Subcutaneous abdominal adipose tissue (tissue), 5 donors: ENCODE measurements at regions not wholly inside any gene's neighbourhood (a gene's known extent, or its start where the extent isn't known, plus 50 kb on each side); places are given as distances from the start of the nearest gene placed in this dataset.
A peak's percentile ranks its signal among the peaks of the same experiment; 100 is the strongest.

Source experiments
- H3K27ac ChIP-seq: one replicate; pipeline ENCODE4 v1.7.0; 2013; ENCODE audit warnings: low read depth, mild to moderate bottlenecking, inconsistent platforms, low read length, moderate library complexity
- H3K27me3 ChIP-seq, 5 donors: one replicate each; pipeline ENCODE4 v1.7.0; 2013; ENCODE audit warnings: low read length in 5 of 5, inconsistent platforms in 1 of 5; ENCODE audit not compliant: control insufficient read depth in 5 of 5, insufficient read depth in 4 of 5
- H3K36me3 ChIP-seq, 5 donors: one replicate each; pipeline ENCODE4 v1.7.0; 2013; ENCODE audit warnings: low read length in 5 of 5; ENCODE audit not compliant: control insufficient read depth in 5 of 5, insufficient read depth in 5 of 5
- H3K4me1 ChIP-seq, 5 donors: one replicate each; pipeline ENCODE4 v1.7.0; 2013; ENCODE audit warnings: low read length in 5 of 5, mild to moderate bottlenecking in 3 of 5, moderate library complexity in 1 of 5; ENCODE audit not compliant: control insufficient read depth in 5 of 5, insufficient read depth in 5 of 5
- H3K4me3 ChIP-seq, 5 donors: one replicate each; pipeline ENCODE4 v1.7.0; 2013; ENCODE audit warnings: low read length in 5 of 5, low read depth in 1 of 5
- H3K9ac ChIP-seq, 5 donors: one replicate each; pipeline ENCODE4 v1.7.0; 2013; ENCODE audit warnings: low read length in 5 of 5, mild to moderate bottlenecking in 4 of 5, moderate library complexity in 3 of 5
- H3K9me3 ChIP-seq, 5 donors: one replicate each; pipeline ENCODE4 v1.7.0; 2013; ENCODE audit warnings: low read length in 5 of 5; ENCODE audit not compliant: control insufficient read depth in 5 of 5
- donor health status: healthy.
- donor health status: healthy.
- donor health status: healthy.
- donor health status: healthy.
- donor health status: healthy.

GRCh38 chr7:23968791-23969190 lies 258.8 kb downstream of the STK31 start:
- Histone ChIP-seq H3K4me3 (no peak overlapping the region), H3K9ac (no peak overlapping the region), H3K27me3 (no peaks in the 10 kb centered on the region), H3K27ac (no peak overlapping the region), H3K4me1 (no peaks in the 10 kb centered on the region), H3K36me3 (no peaks in the 10 kb centered on the region), H3K9me3 (peaks cover 0 to 2% (median 0%) of the 10 kb centered on the region in 5 donors)

- Histone ChIP-seq H3K9ac (no peak overlapping the region), H3K27me3 (no peaks in the 10 kb centered on the region), H3K36me3 (no peaks in the 10 kb centered on the region), H3K4me3 (no peak overlapping the region), H3K9me3 (peaks cover 0 to 6% (median 0%) of the 10 kb centered on the region in 5 donors), H3K27ac (no peak overlapping the region), H3K4me1 (no peaks in the 10 kb centered on the region)
Observed at GRCh38 chr7:23969443-23969842, 259.4 kb downstream of the STK31 start.

GRCh38 chr7:23970193-23970592 lies 260.2 kb downstream of the STK31 start:
- Histone ChIP-seq H3K27me3 (no peaks in the 10 kb centered on the region), H3K9ac (no peak overlapping the region), H3K4me1 (no peaks in the 10 kb centered on the region), H3K27ac (no peak overlapping the region), H3K36me3 (no peaks in the 10 kb centered on the region), H3K4me3 (no peak overlapping the region), H3K9me3 (peaks cover 0 to 6% (median 0%) of the 10 kb centered on the region in 5 donors)

- Histone ChIP-seq H3K36me3 (no peaks in the 10 kb centered on the region), H3K9ac (no peak overlapping the region), H3K27me3 (no peaks in the 10 kb centered on the region), H3K4me3 (no peak overlapping the region), H3K9me3 (peaks cover 0 to 6% (median 0%) of the 10 kb centered on the region in 5 donors), H3K4me1 (no peaks in the 10 kb centered on the region), H3K27ac (no peak overlapping the region)
Observed at GRCh38 chr7:23971031-23971430, 261.0 kb downstream of the STK31 start.

- H3K4me3 ChIP-seq: no peak overlapping the region
- no peak overlapping the region for H3K9ac ChIP-seq
- H3K27me3 ChIP-seq: no peaks in the 10 kb centered on the region
- peaks cover 0 to 6% (median 0%) of the 10 kb centered on the region in 5 donors for H3K9me3 ChIP-seq
- H3K4me1 ChIP-seq: no peaks in the 10 kb centered on the region
- H3K27ac ChIP-seq: no peak overlapping the region
- no peaks in the 10 kb centered on the region for H3K36me3 ChIP-seq
Observed at GRCh38 chr7:23972057-23972456, 262.0 kb downstream of the STK31 start.

GRCh38 chr7:23973264-23973663 lies 263.2 kb downstream of the STK31 start:
- Histone ChIP-seq H3K27ac (no peak overlapping the region), H3K4me3 (no peak overlapping the region), H3K9me3 (peaks cover 0 to 6% (median 0%) of the 10 kb centered on the region in 5 donors), H3K27me3 (no peaks in the 10 kb centered on the region), H3K36me3 (no peaks in the 10 kb centered on the region), H3K9ac (no peak overlapping the region), H3K4me1 (no peaks in the 10 kb centered on the region)

- Histone ChIP-seq H3K27ac (no peak overlapping the region), H3K27me3 (peaks cover 0 to 4% (median 0%) of the 10 kb centered on the region in 5 donors), H3K9ac (no peak overlapping the region), H3K36me3 (no peaks in the 10 kb centered on the region), H3K9me3 (peaks cover 0 to 8% (median 6%) of the 10 kb centered on the region in 5 donors), H3K4me1 (no peaks in the 10 kb centered on the region), H3K4me3 (peak overlapping the region in 1 of 5 donors; percentile 15)
Observed at GRCh38 chr7:23980081-23980480, 270.1 kb downstream of the STK31 start.

GRCh38 chr7:23981314-23981713 lies 271.3 kb downstream of the STK31 start:
- Histone ChIP-seq H3K9ac (no peak overlapping the region), H3K36me3 (no peaks in the 10 kb centered on the region), H3K27ac (no peak overlapping the region), H3K27me3 (peaks cover 0 to 4% (median 0%) of the 10 kb centered on the region in 5 donors), H3K4me1 (no peaks in the 10 kb centered on the region), H3K9me3 (peaks cover 0 to 8% (median 8%) of the 10 kb centered on the region in 5 donors), H3K4me3 (no peak overlapping the region)

GRCh38 chr7:23981758-23982157 lies 271.7 kb downstream of the STK31 start:
- H3K27me3 ChIP-seq: peaks cover 0 to 4% (median 0%) of the 10 kb centered on the region in 5 donors
- H3K4me1 ChIP-seq: no peaks in the 10 kb centered on the region
- no peaks in the 10 kb centered on the region for H3K36me3 ChIP-seq
- peaks cover 0 to 8% (median 8%) of the 10 kb centered on the region in 5 donors for H3K9me3 ChIP-seq
- no peak overlapping the region for H3K4me3 ChIP-seq
- no peak overlapping the region for H3K27ac ChIP-seq
- H3K9ac ChIP-seq: no peak overlapping the region

GRCh38 chr7:24005517-24005916 lies 278.5 kb upstream of the NPY start:
- Histone ChIP-seq H3K36me3 (no peaks in the 10 kb centered on the region), H3K4me3 (no peak overlapping the region), H3K4me1 (no peaks in the 10 kb centered on the region), H3K27me3 (no peaks in the 10 kb centered on the region), H3K9me3 (peaks cover 0 to 3% (median 2%) of the 10 kb centered on the region in 5 donors), H3K27ac (no peak overlapping the region), H3K9ac (no peak overlapping the region)

GRCh38 chr7:24010495-24010894 lies 273.5 kb upstream of the NPY start:
- no peaks in the 10 kb centered on the region for H3K36me3 ChIP-seq
- no peak overlapping the region for H3K27ac ChIP-seq
- no peaks in the 10 kb centered on the region for H3K4me1 ChIP-seq
- peaks cover 0 to 12% (median 3%) of the 10 kb centered on the region in 5 donors for H3K9me3 ChIP-seq
- no peaks in the 10 kb centered on the region for H3K27me3 ChIP-seq
- H3K9ac ChIP-seq: no peak overlapping the region
- H3K4me3 ChIP-seq: no peak overlapping the region
